Effector memory CD8-positive, alpha-beta T cell (primary cell): ENCODE measurements at regions not wholly inside any gene's neighbourhood (a gene's known extent, or its start where the extent isn't known, plus 50 kb on each side); places are given as distances from the start of the nearest gene placed in this dataset.
"Not testable (repeated sequence)": the region's sequence is repeated elsewhere in the genome, so short reads cannot be mapped to it uniquely, and the experiment has no call there.

Experiments used
- ATAC-seq: fragments of 150-1000 bp; cut with Tn5 transposase; replicated peaks from 2 replicates; pipeline ENCODE4 v1.10.0; 2021; ENCODE audit warnings: mild to moderate bottlenecking, moderate library complexity
- DNase-seq, 3 experiments: peaks; one replicate each; pipeline ENCODE4 v3.0.0; 2021
- H3K27ac Mint-ChIP-seq, 2 donors: one replicate each; pipeline ENCODE4 v1.8.0; 2022; ENCODE audit warnings: mild to moderate bottlenecking in 2 of 2, mixed read lengths in 2 of 2, moderate library complexity in 2 of 2
- H3K27me3 Mint-ChIP-seq, 2 donors: one replicate each; pipeline ENCODE4 v1.8.0; 2022; ENCODE audit warnings: mixed read lengths in 2 of 2
- H3K36me3 Mint-ChIP-seq: one replicate; pipeline ENCODE4 v1.8.0; 2022; ENCODE audit warnings: mild to moderate bottlenecking, moderate library complexity, mixed read lengths; ENCODE audit not compliant: insufficient read depth
- H3K4me1 Mint-ChIP-seq, 2 donors: one replicate each; pipeline ENCODE4 v1.8.0; 2022; ENCODE audit warnings: low read depth in 2 of 2, mixed read lengths in 2 of 2
- H3K4me3 Mint-ChIP-seq, 2 donors: one replicate each; pipeline ENCODE4 v1.8.0; 2022; ENCODE audit warnings: mild to moderate bottlenecking in 2 of 2, mixed read lengths in 2 of 2, moderate library complexity in 2 of 2
- H3K9me3 Mint-ChIP-seq, 2 donors: one replicate each; pipeline ENCODE4 v1.8.0; 2022; ENCODE audit warnings: mixed read lengths in 2 of 2

GRCh38 chr13:104962411-104962810, 1573.1 kb downstream of the EFNB2 start:
- ATAC-seq, result no peak
- H3K4me3 Mint-ChIP-seq, result no peak overlapping the region
- no peaks in the 10 kb centered on the region for H3K36me3 Mint-ChIP-seq
- no peak overlapping the region for H3K27ac Mint-ChIP-seq
- H3K4me1 Mint-ChIP-seq, result no peaks in the 10 kb centered on the region
- DNase-seq, result no peak
- peaks cover 10 to 13% of the 10 kb centered on the region in 2 donors for H3K9me3 Mint-ChIP-seq
- no peaks in the 10 kb centered on the region for H3K27me3 Mint-ChIP-seq

GRCh38 chr13:104961246-104961645, 1574.2 kb downstream of the EFNB2 start:
- H3K4me1 Mint-ChIP-seq, result no peaks in the 10 kb centered on the region
- no peak for ATAC-seq

GRCh38 chr13:104954210-104954609, 1581.3 kb downstream of the EFNB2 start:
- Mint-ChIP-seq H3K27me3 (no peaks in the 10 kb centered on the region), H3K36me3 (no peaks in the 10 kb centered on the region), H3K4me1 (no peaks in the 10 kb centered on the region), H3K9me3 (peaks cover 2 to 10% of the 10 kb centered on the region in 2 donors), H3K27ac (no peak overlapping the region), H3K4me3 (no peak overlapping the region)
- no peak for DNase-seq
- no peak for ATAC-seq

More at GRCh38 chr13:104961246-104961645, 1574.2 kb downstream of the EFNB2 start:
- Mint-ChIP-seq H3K4me3 (no peak overlapping the region), H3K36me3 (no peaks in the 10 kb centered on the region), H3K27me3 (no peaks in the 10 kb centered on the region), H3K27ac (no peak overlapping the region), H3K9me3 (peaks cover 10 to 13% of the 10 kb centered on the region in 2 donors)
- no peak for DNase-seq

- Mint-ChIP-seq H3K27me3 (no peaks in the 10 kb centered on the region), H3K9me3 (peaks cover 2 to 10% of the 10 kb centered on the region in 2 donors), H3K27ac (no peak overlapping the region), H3K4me1 (no peaks in the 10 kb centered on the region), H3K4me3 (no peak overlapping the region), H3K36me3 (no peaks in the 10 kb centered on the region)
- ATAC-seq, result no peak
- no peak for DNase-seq
These were observed 1581.9 kb downstream of the EFNB2 start for GRCh38 chr13:104953588-104953987.

GRCh38 chr13:104949840-104950740, 1585.4 kb downstream of the EFNB2 start:
- no peaks in the 10 kb centered on the region for H3K4me1 Mint-ChIP-seq
- no peak for DNase-seq
- ATAC-seq, result no peak
- H3K4me3 Mint-ChIP-seq, result no peak overlapping the region
- no peaks in the 10 kb centered on the region for H3K36me3 Mint-ChIP-seq
- peaks cover 3 to 6% of the 10 kb centered on the region in 2 donors for H3K9me3 Mint-ChIP-seq
- H3K27me3 Mint-ChIP-seq, result no peaks in the 10 kb centered on the region
- H3K27ac Mint-ChIP-seq, result no peak overlapping the region

GRCh38 chr13:104944176-104944575, 1591.3 kb downstream of the EFNB2 start:
- H3K36me3 Mint-ChIP-seq, result no peaks in the 10 kb centered on the region
- ATAC-seq (no peak), DNase-seq (no peak)
- no peaks in the 10 kb centered on the region for H3K27me3 Mint-ChIP-seq
- peaks cover 0 to 9% of the 10 kb centered on the region in 2 donors for H3K9me3 Mint-ChIP-seq
- H3K4me3 Mint-ChIP-seq, result no peak overlapping the region
- no peaks in the 10 kb centered on the region for H3K4me1 Mint-ChIP-seq
- H3K27ac Mint-ChIP-seq, result no peak overlapping the region

GRCh38 chr13:104943331-104943730, 1592.1 kb downstream of the EFNB2 start:
- no peaks in the 10 kb centered on the region for H3K36me3 Mint-ChIP-seq
- no peak for ATAC-seq
- no peaks in the 10 kb centered on the region for H3K4me1 Mint-ChIP-seq
- no peak overlapping the region for H3K4me3 Mint-ChIP-seq
- H3K27ac Mint-ChIP-seq, result no peak overlapping the region
- H3K9me3 Mint-ChIP-seq, result peaks cover 0 to 9% of the 10 kb centered on the region in 2 donors
- H3K27me3 Mint-ChIP-seq, result no peaks in the 10 kb centered on the region
- DNase-seq, result no peak

- Mint-ChIP-seq H3K9me3 (peaks cover 0 to 7% of the 10 kb centered on the region in 2 donors), H3K27ac (no peak overlapping the region), H3K27me3 (no peaks in the 10 kb centered on the region), H3K4me3 (no peak overlapping the region), H3K36me3 (no peaks in the 10 kb centered on the region), H3K4me1 (no peaks in the 10 kb centered on the region)
- ATAC-seq, result no peak
- no peak for DNase-seq
These were observed 1597.6 kb downstream of the EFNB2 start for GRCh38 chr13:104937881-104938280.

GRCh38 chr13:104936304-104936703, 1599.2 kb downstream of the EFNB2 start:
- ATAC-seq (no peak), DNase-seq (no peak)
- Mint-ChIP-seq H3K9me3 (peaks cover 0 to 2% of the 10 kb centered on the region in 2 donors), H3K27me3 (no peaks in the 10 kb centered on the region), H3K4me1 (no peaks in the 10 kb centered on the region), H3K4me3 (no peak overlapping the region), H3K27ac (no peak overlapping the region), H3K36me3 (no peaks in the 10 kb centered on the region)

- ATAC-seq, H3K27ac Mint-ChIP-seq, H3K4me1 Mint-ChIP-seq, H3K4me3 Mint-ChIP-seq, H3K36me3 Mint-ChIP-seq, H3K27me3 Mint-ChIP-seq, DNase-seq: not testable (repeated sequence)
- peaks cover 8 to 10% of the 10 kb centered on the region in 2 donors for H3K9me3 Mint-ChIP-seq
These were observed 1614.9 kb downstream of the EFNB2 start for GRCh38 chr13:104920513-104920912.

- peaks cover 8 to 10% of the 10 kb centered on the region in 2 donors for H3K9me3 Mint-ChIP-seq
- H3K27me3 Mint-ChIP-seq, result no peaks in the 10 kb centered on the region
- no peak overlapping the region for H3K4me3 Mint-ChIP-seq
- DNase-seq, result no peak
- no peak overlapping the region for H3K27ac Mint-ChIP-seq
- H3K36me3 Mint-ChIP-seq, result no peaks in the 10 kb centered on the region
- H3K4me1 Mint-ChIP-seq, result no peaks in the 10 kb centered on the region
- ATAC-seq, result no peak
These were observed 1615.4 kb downstream of the EFNB2 start for GRCh38 chr13:104920091-104920490.

GRCh38 chr13:104900191-104900817, 1635.2 kb downstream of the EFNB2 start:
- Mint-ChIP-seq H3K9me3 (peaks cover 7 to 12% of the 10 kb centered on the region in 2 donors), H3K27ac (no peak overlapping the region), H3K4me1 (no peaks in the 10 kb centered on the region), H3K27me3 (no peaks in the 10 kb centered on the region), H3K4me3 (no peak overlapping the region), H3K36me3 (no peaks in the 10 kb centered on the region)
- ATAC-seq (no peak), DNase-seq (no peak)

- H3K9me3 Mint-ChIP-seq, result peaks cover 5 to 7% of the 10 kb centered on the region in 2 donors
- H3K4me1 Mint-ChIP-seq, result no peaks in the 10 kb centered on the region
- no peaks in the 10 kb centered on the region for H3K27me3 Mint-ChIP-seq
- no peak overlapping the region for H3K4me3 Mint-ChIP-seq
- no peaks in the 10 kb centered on the region for H3K36me3 Mint-ChIP-seq
- ATAC-seq, result no peak
- H3K27ac Mint-ChIP-seq, result no peak overlapping the region
- DNase-seq, result no peak
These were observed 1637.0 kb downstream of the EFNB2 start for GRCh38 chr13:104898484-104898883.

- no peak overlapping the region for H3K27ac Mint-ChIP-seq
- H3K9me3 Mint-ChIP-seq, result peaks cover 6 to 7% of the 10 kb centered on the region in 2 donors
- no peak for ATAC-seq
- no peak for DNase-seq
- H3K36me3 Mint-ChIP-seq, result no peaks in the 10 kb centered on the region
- H3K4me1 Mint-ChIP-seq, result no peaks in the 10 kb centered on the region
- H3K4me3 Mint-ChIP-seq, result no peak overlapping the region
- no peaks in the 10 kb centered on the region for H3K27me3 Mint-ChIP-seq
These were observed 1639.9 kb downstream of the EFNB2 start for GRCh38 chr13:104895521-104895920.
